ENCODE measurements at regions not wholly inside any gene's neighbourhood (a gene's known extent, or its start where the extent isn't known, plus 50 kb on each side); places are given as distances from the start of the nearest gene placed in this dataset.
A peak's percentile ranks its signal among the peaks of the same experiment; 100 is the strongest.
"Not testable (repeated sequence)": the region's sequence is repeated elsewhere in the genome, so short reads cannot be mapped to it uniquely, and the experiment has no call there.

DNA sequence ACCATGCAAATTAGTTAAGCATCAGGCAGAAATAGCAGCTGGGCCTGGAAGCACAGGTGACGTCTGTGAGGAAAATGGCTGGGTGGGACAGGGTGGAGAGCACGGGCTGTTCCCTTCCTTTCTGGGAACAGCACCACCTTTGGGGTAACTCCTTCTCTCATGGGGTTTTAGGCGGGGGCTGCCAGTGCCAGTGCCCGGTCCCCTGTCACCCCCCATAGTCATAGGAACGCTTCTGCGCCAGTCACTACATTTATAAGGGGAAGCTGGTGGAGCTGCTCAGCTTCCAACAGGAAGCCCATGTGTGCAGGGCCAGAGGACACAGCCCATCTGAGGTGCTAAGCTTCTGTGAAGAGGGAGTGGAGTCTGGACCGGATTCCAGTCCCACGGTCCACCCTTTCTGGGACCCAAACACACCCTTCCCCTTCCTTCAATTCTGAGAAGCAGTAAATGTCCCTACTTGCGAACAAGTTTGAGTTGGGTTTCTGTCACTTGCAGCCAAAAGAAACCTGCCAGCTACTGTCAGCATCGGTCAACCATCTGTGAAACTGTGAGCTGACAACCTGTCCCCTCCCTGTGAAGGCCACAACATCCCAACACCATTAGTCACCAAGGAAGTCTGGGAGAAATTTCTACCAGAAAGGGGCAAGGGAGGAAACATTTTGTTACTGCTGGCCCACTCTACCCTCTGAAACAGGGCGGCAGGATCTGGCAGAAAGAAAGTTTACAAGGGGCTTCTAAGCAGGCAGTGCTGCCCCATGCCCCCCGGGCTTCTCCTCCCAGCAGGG, 86.0 kb upstream of the AMZ2 start:
- H3K27me3 ChIP-seq, result no peaks in the 10 kb centered on the region
- H3K27ac ChIP-seq, result no peak overlapping the region
- no peaks in the 10 kb centered on the region for H3K36me3 ChIP-seq
- H3K4me1 ChIP-seq (ENCODE audit: control insufficient read depth in 1 of 2, insufficient read depth in 1 of 2, low read depth in 1 of 2, low read length in 1 of 2), result peaks cover 0 to 5% of the 10 kb centered on the region in 2 experiments
- TF ChIP-seq, protein P1, sequence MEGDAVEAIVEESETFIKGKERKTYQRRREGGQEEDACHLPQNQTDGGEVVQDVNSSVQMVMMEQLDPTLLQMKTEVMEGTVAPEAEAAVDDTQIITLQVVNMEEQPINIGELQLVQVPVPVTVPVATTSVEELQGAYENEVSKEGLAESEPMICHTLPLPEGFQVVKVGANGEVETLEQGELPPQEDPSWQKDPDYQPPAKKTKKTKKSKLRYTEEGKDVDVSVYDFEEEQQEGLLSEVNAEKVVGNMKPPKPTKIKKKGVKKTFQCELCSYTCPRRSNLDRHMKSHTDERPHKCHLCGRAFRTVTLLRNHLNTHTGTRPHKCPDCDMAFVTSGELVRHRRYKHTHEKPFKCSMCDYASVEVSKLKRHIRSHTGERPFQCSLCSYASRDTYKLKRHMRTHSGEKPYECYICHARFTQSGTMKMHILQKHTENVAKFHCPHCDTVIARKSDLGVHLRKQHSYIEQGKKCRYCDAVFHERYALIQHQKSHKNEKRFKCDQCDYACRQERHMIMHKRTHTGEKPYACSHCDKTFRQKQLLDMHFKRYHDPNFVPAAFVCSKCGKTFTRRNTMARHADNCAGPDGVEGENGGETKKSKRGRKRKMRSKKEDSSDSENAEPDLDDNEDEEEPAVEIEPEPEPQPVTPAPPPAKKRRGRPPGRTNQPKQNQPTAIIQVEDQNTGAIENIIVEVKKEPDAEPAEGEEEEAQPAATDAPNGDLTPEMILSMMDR (IDR thresholded peaks at IDR 0.05), result no peak
- H3K4me3 ChIP-seq (ENCODE audit: low read depth in 1 of 2, low read length in 1 of 2), result no peak overlapping the region
- no peaks in the 10 kb centered on the region for H3K9me3 ChIP-seq

DNA sequence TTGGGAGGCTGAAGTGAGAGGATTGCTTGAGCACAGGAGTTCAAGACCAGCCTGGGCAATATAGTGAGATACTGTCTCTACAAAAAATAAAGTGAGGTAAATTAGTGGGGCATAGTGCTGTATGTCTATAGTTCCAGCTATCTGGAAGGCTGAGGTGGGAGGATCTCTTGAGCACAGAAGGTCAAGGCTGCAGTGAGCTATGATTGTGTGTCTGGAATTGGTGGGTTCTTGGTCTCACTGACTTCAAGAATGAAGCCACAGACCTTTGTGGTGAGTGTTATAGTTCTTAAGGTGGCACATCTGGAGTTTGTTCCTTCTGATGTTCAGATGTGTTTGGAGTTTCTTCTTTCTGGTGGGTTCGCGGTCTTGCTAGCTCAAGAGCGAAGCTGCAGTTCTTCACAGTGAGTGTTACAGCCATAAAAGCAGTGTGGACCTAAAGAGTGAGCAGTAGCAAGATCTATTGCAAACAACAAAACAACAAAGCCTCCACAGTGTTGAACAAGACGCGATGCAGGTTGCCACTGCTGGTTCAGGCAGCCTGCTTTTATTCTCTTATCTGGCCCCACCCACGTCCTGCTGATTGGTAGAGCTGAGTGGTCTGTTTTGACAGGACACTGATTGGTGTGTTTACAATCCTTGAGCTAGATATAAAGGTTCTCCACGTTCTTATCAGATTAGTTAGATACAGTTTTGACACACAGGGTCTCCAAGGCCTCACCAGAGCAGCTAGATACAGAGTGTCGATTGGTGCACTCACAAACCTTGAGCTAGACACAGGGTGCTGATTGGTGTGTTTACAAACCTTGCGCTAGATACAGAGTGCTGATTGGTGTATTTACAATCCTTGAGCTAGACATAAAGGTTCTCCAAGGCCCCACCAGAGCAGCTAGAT, 79.3 kb upstream of the AMZ2 start:
- not testable (repeated sequence) for H3K36me3 ChIP-seq; H3K27me3 ChIP-seq; H3K4me3 ChIP-seq (ENCODE audit: low read depth in 1 of 2, low read length in 1 of 2); H3K4me1 ChIP-seq (ENCODE audit: control insufficient read depth in 1 of 2, insufficient read depth in 1 of 2, low read depth in 1 of 2, low read length in 1 of 2); H3K27ac ChIP-seq; H3K9me3 ChIP-seq

DNA sequence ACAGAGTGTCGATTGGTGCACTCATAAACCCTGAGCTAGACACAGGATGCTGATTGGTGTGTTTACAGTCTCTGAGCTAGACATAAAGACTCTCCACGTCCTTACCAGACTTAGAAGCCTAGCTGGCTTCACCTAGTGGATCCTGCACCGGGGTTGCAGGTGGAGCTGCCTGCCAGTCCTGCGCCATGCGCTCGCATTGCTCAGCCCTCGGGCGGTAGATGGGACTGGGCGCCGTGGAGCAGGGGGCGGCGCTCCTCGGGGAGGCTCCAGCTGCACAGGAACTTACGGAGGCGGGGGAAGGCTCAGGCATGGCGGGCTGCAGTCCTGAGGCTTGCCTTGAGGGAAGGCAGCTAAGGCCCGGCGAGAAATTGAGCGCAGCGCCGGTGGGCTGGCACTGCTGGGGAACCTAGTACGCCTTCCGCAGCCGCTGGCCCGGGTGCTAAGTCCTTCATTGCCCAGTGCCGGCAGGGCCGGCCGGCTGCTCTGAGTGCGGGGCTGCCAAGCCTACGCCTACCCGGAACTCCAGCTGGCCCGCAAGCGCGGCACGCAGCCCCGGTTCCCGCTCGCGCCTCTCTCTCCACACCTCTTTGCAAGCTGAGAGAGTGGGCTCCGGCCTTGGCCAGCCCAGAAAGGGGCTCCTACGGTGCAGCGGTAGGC, 78.5 kb upstream of the AMZ2 start:
- not testable (repeated sequence) for H3K27ac ChIP-seq; H3K4me3 ChIP-seq (ENCODE audit: low read depth in 1 of 2, low read length in 1 of 2); H3K27me3 ChIP-seq; H3K4me1 ChIP-seq (ENCODE audit: control insufficient read depth in 1 of 2, insufficient read depth in 1 of 2, low read depth in 1 of 2, low read length in 1 of 2); H3K36me3 ChIP-seq; H3K9me3 ChIP-seq

DNA sequence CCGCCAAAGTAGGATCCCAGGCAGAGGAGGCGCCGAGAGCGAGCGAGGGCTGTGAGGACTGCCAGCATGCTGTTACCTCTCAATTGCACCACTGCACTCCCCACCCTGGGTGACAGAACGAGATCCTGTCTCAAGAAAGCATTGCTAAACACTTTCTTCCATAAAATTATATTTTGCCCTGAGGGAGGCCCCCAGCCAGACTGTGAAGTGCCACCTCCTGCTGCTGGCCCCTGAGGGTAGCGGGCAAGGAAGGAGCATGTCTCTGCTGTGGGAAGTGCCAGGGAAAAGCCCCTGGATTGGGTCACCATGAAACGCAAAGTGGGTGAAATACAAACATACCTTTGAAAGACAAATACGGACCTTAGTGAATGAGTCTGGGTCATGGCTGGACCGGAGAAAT, 78.0 kb upstream of the AMZ2 start:
- Histone ChIP-seq H3K27ac (no peak overlapping the region), H3K4me3 (ENCODE audit: low read depth in 1 of 2, low read length in 1 of 2) (no peak overlapping the region), H3K4me1 (ENCODE audit: control insufficient read depth in 1 of 2, insufficient read depth in 1 of 2, low read depth in 1 of 2, low read length in 1 of 2) (peaks cover 0 to 5% of the 10 kb centered on the region in 2 experiments), H3K36me3 (no peaks in the 10 kb centered on the region), H3K27me3 (no peaks in the 10 kb centered on the region), H3K9me3 (no peaks in the 10 kb centered on the region)
- TF ChIP-seq, protein P1 (IDR thresholded peaks at IDR 0.05), result no peak

DNA sequence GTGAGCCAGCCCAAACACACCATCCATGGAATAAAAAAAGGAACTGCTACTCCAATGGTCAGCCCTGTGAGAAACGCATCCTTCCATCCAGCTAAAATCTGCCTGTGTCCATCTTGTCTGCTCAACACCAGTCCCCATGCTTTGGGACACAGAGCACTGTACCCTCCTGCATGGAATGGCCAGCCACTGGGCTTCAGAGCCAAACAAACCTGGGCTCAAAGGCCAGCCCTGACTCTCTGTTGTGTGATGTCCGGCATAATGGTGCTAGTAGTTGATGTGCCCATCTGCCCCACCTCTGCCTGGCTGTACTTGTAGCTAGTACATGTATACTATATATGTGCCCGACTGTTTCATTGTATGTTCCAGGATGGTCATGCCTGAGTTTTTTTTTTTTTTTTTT, 77.6 kb upstream of the AMZ2 start:
- peaks cover 0 to 3% of the 10 kb centered on the region in 2 experiments for H3K4me1 ChIP-seq (ENCODE audit: control insufficient read depth in 1 of 2, insufficient read depth in 1 of 2, low read depth in 1 of 2, low read length in 1 of 2)
- no peaks in the 10 kb centered on the region for H3K9me3 ChIP-seq
- TF ChIP-seq, protein P1 (IDR thresholded peaks at IDR 0.05), result no peak
- H3K4me3 ChIP-seq (ENCODE audit: low read depth in 1 of 2, low read length in 1 of 2), result no peak overlapping the region
- no peaks in the 10 kb centered on the region for H3K36me3 ChIP-seq
- no peaks in the 10 kb centered on the region for H3K27me3 ChIP-seq
- H3K27ac ChIP-seq, result no peak overlapping the region

DNA sequence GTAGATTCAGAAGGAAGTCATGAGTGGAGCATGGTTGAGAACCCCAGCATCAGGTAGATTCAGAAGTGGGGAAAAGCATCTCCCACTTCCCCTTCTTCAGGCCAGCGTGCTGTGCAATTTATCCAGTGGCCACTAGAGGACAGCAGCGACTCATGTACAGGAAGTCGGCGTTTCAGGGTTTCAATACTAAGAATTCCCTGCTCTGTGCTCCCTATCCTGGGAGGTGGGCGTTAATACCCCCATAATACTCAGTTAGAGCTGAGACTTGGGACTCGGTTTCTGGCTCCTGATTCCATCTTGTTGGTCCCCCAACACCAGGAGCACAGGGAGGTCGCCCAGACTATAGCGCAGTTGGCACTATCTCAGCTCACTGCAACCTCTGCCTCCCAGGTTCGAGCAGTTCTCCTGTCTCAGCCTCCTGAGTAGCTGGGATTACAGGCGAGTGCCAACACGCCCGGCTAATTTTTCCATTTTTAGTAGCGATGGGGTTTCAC, 75.3 kb upstream of the AMZ2 start:
- H3K27ac ChIP-seq, result no peak overlapping the region
- H3K27me3 ChIP-seq, result no peaks in the 10 kb centered on the region
- H3K4me1 ChIP-seq (ENCODE audit: control insufficient read depth in 1 of 2, insufficient read depth in 1 of 2, low read depth in 1 of 2, low read length in 1 of 2), result no peaks in the 10 kb centered on the region
- TF ChIP-seq, protein P1 (IDR thresholded peaks at IDR 0.05), result peak; percentile 96
- no peaks in the 10 kb centered on the region for H3K36me3 ChIP-seq
- no peak overlapping the region for H3K4me3 ChIP-seq (ENCODE audit: low read depth in 1 of 2, low read length in 1 of 2)
- H3K9me3 ChIP-seq, result no peaks in the 10 kb centered on the region
